GM12864 (cell line): ENCODE measurements at regions not wholly inside any gene's neighbourhood (a gene's known extent, or its start where the extent isn't known, plus 50 kb on each side); places are given as distances from the start of the nearest gene placed in this dataset.

Experiments
- DNase-seq: peaks from one replicate; pipeline ENCODE4 v3.0.0-alpha.2; 2011; ENCODE audit warnings: low read depth
- H3K4me3 ChIP-seq: 2 replicates; pipeline ENCODE4 v1.5.1; 2011; ENCODE audit warnings: mild to moderate bottlenecking, low read depth, low read length, control low read depth
- TF ChIP-seq, protein P1 (sequence below): IDR thresholded peaks from 2 replicates; pipeline ENCODE4 v1.5.1; 2011; ENCODE audit warnings: low read depth, mild to moderate bottlenecking, moderate library complexity, low read length, control low read depth, inconsistent platforms; ENCODE audit errors: missing control alignments

DNA sequence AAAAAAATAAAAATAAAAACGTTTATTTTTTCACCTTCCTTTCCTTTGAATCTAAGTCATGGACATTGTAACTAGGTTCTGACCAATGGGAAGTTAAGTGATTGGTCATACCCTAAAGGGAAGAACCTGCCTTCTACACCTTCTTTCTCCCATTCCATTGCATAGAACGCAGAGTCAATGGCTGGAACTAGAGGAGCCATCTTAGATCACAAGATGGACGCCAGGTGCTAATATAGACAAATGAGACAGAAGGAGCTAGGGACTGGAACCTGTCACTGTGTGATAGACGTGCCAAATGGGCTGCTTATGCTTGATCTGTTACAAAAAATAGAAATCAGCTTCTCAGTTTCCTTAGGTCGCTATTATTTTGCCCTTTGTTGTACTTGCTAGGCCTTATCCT is 606.6 kb downstream of the MED13L start:
- no peak for DNase-seq
- no peak overlapping the region for H3K4me3 ChIP-seq
- TF ChIP-seq, protein P1, sequence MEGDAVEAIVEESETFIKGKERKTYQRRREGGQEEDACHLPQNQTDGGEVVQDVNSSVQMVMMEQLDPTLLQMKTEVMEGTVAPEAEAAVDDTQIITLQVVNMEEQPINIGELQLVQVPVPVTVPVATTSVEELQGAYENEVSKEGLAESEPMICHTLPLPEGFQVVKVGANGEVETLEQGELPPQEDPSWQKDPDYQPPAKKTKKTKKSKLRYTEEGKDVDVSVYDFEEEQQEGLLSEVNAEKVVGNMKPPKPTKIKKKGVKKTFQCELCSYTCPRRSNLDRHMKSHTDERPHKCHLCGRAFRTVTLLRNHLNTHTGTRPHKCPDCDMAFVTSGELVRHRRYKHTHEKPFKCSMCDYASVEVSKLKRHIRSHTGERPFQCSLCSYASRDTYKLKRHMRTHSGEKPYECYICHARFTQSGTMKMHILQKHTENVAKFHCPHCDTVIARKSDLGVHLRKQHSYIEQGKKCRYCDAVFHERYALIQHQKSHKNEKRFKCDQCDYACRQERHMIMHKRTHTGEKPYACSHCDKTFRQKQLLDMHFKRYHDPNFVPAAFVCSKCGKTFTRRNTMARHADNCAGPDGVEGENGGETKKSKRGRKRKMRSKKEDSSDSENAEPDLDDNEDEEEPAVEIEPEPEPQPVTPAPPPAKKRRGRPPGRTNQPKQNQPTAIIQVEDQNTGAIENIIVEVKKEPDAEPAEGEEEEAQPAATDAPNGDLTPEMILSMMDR, result no peak

DNA sequence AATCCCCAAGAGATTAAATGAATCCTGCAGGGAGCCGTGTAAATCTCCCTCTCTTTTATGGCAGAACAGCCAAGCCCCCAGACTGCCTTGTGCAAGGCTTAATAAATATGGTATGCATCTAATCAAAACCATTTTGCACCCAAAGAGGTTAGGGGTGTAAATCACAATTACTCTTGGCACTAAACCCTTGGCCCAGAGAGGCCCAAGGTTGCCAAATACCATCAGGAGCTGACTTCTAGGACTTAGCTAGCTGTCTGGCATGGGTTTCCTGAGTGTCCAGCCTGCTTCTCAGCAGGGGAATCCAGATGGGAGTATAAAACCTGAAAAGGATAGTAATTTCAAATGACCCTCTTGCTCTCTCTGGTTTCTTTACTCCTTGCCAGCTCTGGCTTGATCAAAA is 610.4 kb downstream of the MED13L start:
- TF ChIP-seq, protein P1, result no peak
- no peak overlapping the region for H3K4me3 ChIP-seq
- no peak for DNase-seq

DNA sequence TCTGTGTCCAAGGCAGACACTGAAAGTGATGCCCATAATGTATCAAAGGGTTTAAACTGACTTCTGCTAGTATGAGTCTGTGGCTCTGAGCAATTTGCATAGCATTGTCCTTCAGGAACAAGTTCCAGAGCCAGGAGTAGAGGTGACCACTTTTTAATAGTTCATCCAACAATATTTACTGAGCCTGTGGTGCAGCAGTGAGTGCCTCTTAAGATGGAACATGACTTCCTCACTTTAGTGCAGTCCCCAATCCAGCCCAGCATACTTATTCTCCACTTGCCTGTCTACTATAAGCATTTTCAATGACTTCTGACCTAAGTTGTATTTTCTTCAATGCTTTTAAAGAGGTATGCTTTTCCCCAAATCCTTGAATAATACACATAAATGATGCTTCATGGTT is 611.3 kb downstream of the MED13L start:
- no peak for DNase-seq
- TF ChIP-seq, protein P1, result no peak
- H3K4me3 ChIP-seq, result no peak overlapping the region

DNA sequence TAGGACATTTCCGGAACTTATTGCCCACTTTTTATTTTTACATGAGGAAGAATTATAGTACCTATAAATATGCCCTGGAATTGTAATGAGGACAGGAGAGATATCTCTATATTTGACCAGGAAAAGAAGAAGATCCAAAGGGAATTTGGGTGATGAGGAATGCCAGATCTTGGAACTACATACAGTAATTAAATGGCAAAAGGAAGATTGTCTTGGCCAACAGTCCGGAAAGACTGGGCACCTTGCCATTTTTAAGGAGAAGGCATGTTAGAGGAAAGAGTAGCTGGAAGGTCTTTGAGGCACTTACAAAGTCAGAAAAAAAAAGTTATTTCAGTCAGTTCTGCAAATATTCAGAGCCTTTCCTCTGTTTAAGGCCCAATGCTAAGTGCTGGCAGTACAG is 616.4 kb downstream of the MED13L start:
- H3K4me3 ChIP-seq, result no peak overlapping the region
- TF ChIP-seq, protein P1, result no peak
- no peak for DNase-seq

DNA sequence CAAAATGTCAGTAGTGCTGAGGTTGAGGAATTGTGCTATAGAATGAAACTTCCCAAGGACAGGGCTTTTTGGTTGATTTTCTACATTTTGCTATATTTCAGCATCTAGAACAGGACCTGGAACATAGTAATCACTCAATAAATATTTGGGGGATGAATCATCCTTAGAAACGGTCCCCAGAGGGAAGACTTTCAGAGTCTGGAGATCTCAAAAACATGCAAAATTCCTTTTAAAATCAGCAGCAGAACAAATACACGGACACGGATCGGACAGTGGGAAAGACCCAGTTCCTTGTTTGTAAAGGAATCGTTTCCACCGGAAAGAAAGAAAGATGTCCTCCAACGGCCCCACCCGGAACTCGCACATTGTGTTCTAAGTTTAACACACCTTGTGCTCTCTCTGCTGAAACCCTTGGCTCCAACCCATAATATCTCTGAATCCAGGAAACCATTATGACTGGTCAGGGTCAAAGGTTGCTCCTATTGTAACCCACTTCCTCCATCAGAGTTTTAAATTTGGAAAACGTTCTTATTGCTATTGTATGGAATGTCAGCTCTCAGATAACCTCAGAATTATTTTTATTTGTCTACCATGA is 617.2 kb downstream of the MED13L start:
- no peak for DNase-seq
- no peak overlapping the region for H3K4me3 ChIP-seq
- TF ChIP-seq, protein P1, result no peak

DNA sequence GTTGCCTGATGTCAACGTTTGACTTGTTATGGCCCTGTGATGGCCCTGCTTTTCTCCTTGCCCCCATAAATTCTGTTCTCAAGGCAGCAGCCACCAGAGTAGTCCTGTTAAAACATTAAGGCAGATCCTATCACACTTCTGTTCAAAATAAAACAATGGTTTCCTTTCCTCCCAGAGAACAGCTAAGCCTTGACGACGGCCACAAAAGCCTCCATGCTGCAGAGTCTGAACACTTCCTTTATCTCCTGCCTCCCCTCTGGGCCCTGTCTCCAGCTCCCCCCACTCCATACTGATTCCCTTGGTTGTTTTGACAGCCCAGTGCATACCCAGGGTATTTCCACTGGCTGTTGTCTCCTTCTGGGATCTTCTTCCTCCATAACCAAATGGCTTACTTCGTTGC is 618.1 kb downstream of the MED13L start:
- DNase-seq, result no peak
- TF ChIP-seq, protein P1, result no peak
- H3K4me3 ChIP-seq, result no peak overlapping the region
